ENCODE measurements at regions not wholly inside any gene's neighbourhood (a gene's known extent, or its start where the extent isn't known, plus 50 kb on each side); places are given as distances from the start of the nearest gene placed in this dataset.
"Not testable (repeated sequence)": the region's sequence is repeated elsewhere in the genome, so short reads cannot be mapped to it uniquely, and the experiment has no call there.

DNA sequence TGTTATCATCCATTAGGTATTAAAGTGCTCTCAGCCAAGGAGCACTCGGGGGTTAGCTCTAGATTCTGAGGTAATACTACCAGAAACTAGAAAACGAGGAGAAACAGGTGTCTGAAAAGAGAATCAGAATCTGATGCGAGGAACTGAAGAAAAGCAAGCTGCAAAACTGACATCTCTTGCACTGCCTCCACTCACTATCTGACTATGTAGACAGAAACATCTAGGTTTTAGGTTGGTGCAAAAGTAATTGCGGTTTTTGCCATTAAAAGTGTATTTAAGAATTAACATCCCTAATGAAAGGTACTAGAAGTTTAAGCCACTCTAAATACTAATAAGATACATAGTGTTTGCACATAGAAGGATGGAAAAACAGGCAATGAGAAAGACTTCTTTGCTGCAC lies 334.4 kb downstream of the GOLGA6L6 start:
- TF ChIP-seq CTCF (conservative IDR thresholded peaks at IDR 0.05); EZH2 (IDR thresholded peaks at IDR 0.05; ENCODE audit: low read depth): not testable (repeated sequence)
